ENCODE measurements at regions not wholly inside any gene's neighbourhood (a gene's known extent, or its start where the extent isn't known, plus 50 kb on each side); places are given as distances from the start of the nearest gene placed in this dataset.

- no peak for DNase-seq (ENCODE audit: low read depth, low spot score)
These were observed 145.4 kb downstream of the RPAP3 start for GRCh38 chr12:47560415-47560814.

GRCh38 chr12:47558625-47559345 is 147.0 kb downstream of the RPAP3 start:
- no peak for DNase-seq (ENCODE audit: low read depth, low spot score)

GRCh38 chr12:47557386-47557785 is 148.4 kb downstream of the RPAP3 start:
- no peak for DNase-seq (ENCODE audit: low read depth, low spot score)

- DNase-seq (ENCODE audit: low read depth, low spot score) = no peak
These were observed 149.4 kb downstream of the RPAP3 start for GRCh38 chr12:47556261-47557030.

GRCh38 chr12:47554046-47554653 is 151.7 kb downstream of the RPAP3 start:
- DNase-seq (ENCODE audit: low read depth, low spot score) = no peak

GRCh38 chr12:47553266-47553665 is 152.6 kb downstream of the RPAP3 start:
- no peak for DNase-seq (ENCODE audit: low read depth, low spot score)

GRCh38 chr12:47551426-47551851 is 154.4 kb downstream of the RPAP3 start:
- no peak for DNase-seq (ENCODE audit: low read depth, low spot score)

GRCh38 chr12:47549258-47549657 is 156.6 kb downstream of the RPAP3 start:
- DNase-seq (ENCODE audit: low read depth, low spot score) = no peak

- DNase-seq (ENCODE audit: low read depth, low spot score) = no peak
These were observed 157.4 kb downstream of the RPAP3 start for GRCh38 chr12:47548401-47548800.

- no peak for DNase-seq (ENCODE audit: low read depth, low spot score)
These were observed 158.8 kb downstream of the RPAP3 start for GRCh38 chr12:47547077-47547476.

GRCh38 chr12:47545938-47546609 is 159.8 kb downstream of the RPAP3 start:
- DNase-seq (ENCODE audit: low read depth, low spot score) = no peak

- DNase-seq (ENCODE audit: low read depth, low spot score) = no peak
These were observed 171.1 kb downstream of the RPAP3 start for GRCh38 chr12:47534695-47535094.

- no peak for DNase-seq (ENCODE audit: low read depth, low spot score)
These were observed 175.8 kb downstream of the RPAP3 start for GRCh38 chr12:47530050-47530449.

- DNase-seq (ENCODE audit: low read depth, low spot score) = no peak
These were observed 178.0 kb downstream of the RPAP3 start for GRCh38 chr12:47527816-47528215.

- no peak for DNase-seq (ENCODE audit: low read depth, low spot score)
These were observed 185.8 kb downstream of the RPAP3 start for GRCh38 chr12:47520029-47520428.

GRCh38 chr12:47517122-47517521 is 188.7 kb downstream of the RPAP3 start:
- no peak for DNase-seq (ENCODE audit: low read depth, low spot score)

GRCh38 chr12:47509398-47509851 is 196.4 kb downstream of the RPAP3 start:
- no peak for DNase-seq (ENCODE audit: low read depth, low spot score)

- no peak for DNase-seq (ENCODE audit: low read depth, low spot score)
These were observed 198.6 kb downstream of the RPAP3 start for GRCh38 chr12:47507221-47507620.

GRCh38 chr12:47504775-47505446 is 200.9 kb downstream of the RPAP3 start:
- DNase-seq (ENCODE audit: low read depth, low spot score) = no peak

- DNase-seq (ENCODE audit: low read depth, low spot score) = no peak
These were observed 212.0 kb downstream of the RPAP3 start for GRCh38 chr12:47493801-47494200.

- DNase-seq (ENCODE audit: low read depth, low spot score) = no peak
These were observed 214.1 kb downstream of the RPAP3 start for GRCh38 chr12:47491516-47492305.
